Endothelial cell of umbilical vein (primary cell): ENCODE measurements at regions not wholly inside any gene's neighbourhood (a gene's known extent, or its start where the extent isn't known, plus 50 kb on each side); places are given as distances from the start of the nearest gene placed in this dataset.

ENCODE experiments used
- CTCF ChIP-seq, 2 donors: IDR thresholded peaks; 1 replicate in 1 of 2; 2 replicates in 1 of 2; pipeline ENCODE4 v1.5.1; 2011; ENCODE audit warnings: low read length in 2 of 2, mild to moderate bottlenecking in 2 of 2, moderate library complexity in 2 of 2, control low read depth in 1 of 2, inconsistent platforms in 1 of 2, low read depth in 1 of 2; ENCODE audit not compliant: insufficient read depth in 1 of 2; ENCODE audit errors: extremely low read depth in 1 of 2
- EZH2 ChIP-seq: IDR thresholded peaks from 2 replicates; pipeline ENCODE4 v1.6.1; 2012; ENCODE audit warnings: borderline replicate concordance, low read depth, mild to moderate bottlenecking, moderate library complexity, low read length, inconsistent platforms; ENCODE audit not compliant: severe bottlenecking
- GATA2 ChIP-seq: IDR thresholded peaks from 2 replicates; pipeline ENCODE4 v1.7.0; 2011; ENCODE audit warnings: low read depth, mild to moderate bottlenecking, moderate library complexity, mixed read lengths, low read length; ENCODE audit not compliant: insufficient read length, insufficient read depth
- JUN ChIP-seq: IDR thresholded peaks from 2 replicates; pipeline ENCODE4 v1.6.1; 2011; ENCODE audit warnings: borderline replicate concordance, low read depth; ENCODE audit not compliant: insufficient read length, insufficient read depth
- MAX ChIP-seq: IDR thresholded peaks from 2 replicates; pipeline ENCODE4 v1.6.1; 2011; ENCODE audit not compliant: insufficient read depth, insufficient read length
- MYC ChIP-seq: IDR thresholded peaks from one replicate; pipeline ENCODE4 v1.6.1; 2011; ENCODE audit warnings: mild to moderate bottlenecking, low read depth, low read length
- POLR2A ChIP-seq: IDR thresholded peaks from 2 replicates; pipeline ENCODE4 v1.6.1; 2012; ENCODE audit warnings: low read depth, mild to moderate bottlenecking, control low read depth, low read length
- POLR2AphosphoS5 ChIP-seq: IDR thresholded peaks from 2 replicates; pipeline ENCODE4 v1.6.1; 2012; ENCODE audit warnings: low read depth, mild to moderate bottlenecking, control low read depth, low read length, moderate library complexity; ENCODE audit not compliant: insufficient read depth

- no peak for TF ChIP-seq CTCF (IDR thresholded peaks at IDR 0.05; ENCODE audit: extremely low read depth in 1 of 2, insufficient read depth in 1 of 2, low read depth in 1 of 2, low read length in 2 of 2)
- TF ChIP-seq POLR2AphosphoS5, result no peak
- no peak for TF ChIP-seq EZH2
- no peak for TF ChIP-seq POLR2A
- no peak for TF ChIP-seq MYC
- no peak for TF ChIP-seq MAX
- TF ChIP-seq GATA2, result no peak
- TF ChIP-seq JUN, result no peak
Measured at GRCh38 chr1:112316254-112316913, 79.6 kb upstream of the CTTNBP2NL start.
